H9 (cell line): ENCODE measurements at regions not wholly inside any gene's neighbourhood (a gene's known extent, or its start where the extent isn't known, plus 50 kb on each side); places are given as distances from the start of the nearest gene placed in this dataset.

Experiments
- DNase-seq: peaks from one replicate; pipeline ENCODE4 v3.0.0-alpha.2; 2017
- H2AFZ ChIP-seq: one replicate; pipeline ENCODE4 v1.6.1; 2013; ENCODE audit warnings: mild to moderate bottlenecking, low read length, control low read depth, moderate library complexity
- H2AK5ac ChIP-seq: 2 replicates; pipeline ENCODE4 v1.6.1; 2013; ENCODE audit warnings: low read length, control low read depth, mixed read lengths; ENCODE audit not compliant: insufficient read length
- H2BK120ac ChIP-seq: one replicate; pipeline ENCODE4 v1.6.1; 2013; ENCODE audit warnings: low read depth, mild to moderate bottlenecking, low read length, control low read depth, inconsistent platforms; ENCODE audit not compliant: poor library complexity, severe bottlenecking
- H2BK12ac ChIP-seq: 2 replicates; pipeline ENCODE4 v1.6.1; 2013; ENCODE audit warnings: low read length, control low read depth, mixed read lengths, low read depth; ENCODE audit not compliant: insufficient read length
- H2BK15ac ChIP-seq: 2 replicates; pipeline ENCODE4 v1.6.1; 2013; ENCODE audit warnings: low read depth, low read length, control low read depth
- H2BK20ac ChIP-seq: one replicate; pipeline ENCODE4 v1.6.1; 2013; ENCODE audit warnings: low read depth, mild to moderate bottlenecking, low read length, control low read depth, inconsistent platforms; ENCODE audit not compliant: poor library complexity, severe bottlenecking
- H2BK5ac ChIP-seq: 2 replicates; pipeline ENCODE4 v1.6.1; 2013; ENCODE audit warnings: low read length, control low read depth, mixed read lengths; ENCODE audit not compliant: insufficient read length
- H3K14ac ChIP-seq: 2 replicates; pipeline ENCODE4 v1.6.1; 2013; ENCODE audit warnings: low read length, control low read depth; ENCODE audit not compliant: insufficient read depth
- H3K18ac ChIP-seq: 2 replicates; pipeline ENCODE4 v1.6.1; 2013; ENCODE audit warnings: low read depth, mild to moderate bottlenecking, mixed read lengths, low read length, control low read depth; ENCODE audit not compliant: insufficient read length
- H3K23ac ChIP-seq: 2 replicates; pipeline ENCODE4 v1.6.1; 2013; ENCODE audit warnings: low read length, control low read depth, mixed read lengths, low read depth; ENCODE audit not compliant: insufficient read length
- H3K23me2 ChIP-seq: 2 replicates; pipeline ENCODE4 v1.6.1; 2013; ENCODE audit warnings: low read depth, mild to moderate bottlenecking, mixed read lengths, low read length, control low read depth; ENCODE audit not compliant: insufficient read length, poor library complexity, severe bottlenecking
- H3K27ac ChIP-seq: 2 replicates; pipeline ENCODE4 v1.5.1; 2013; ENCODE audit warnings: low read length, control low read depth, mixed read lengths, low read depth; ENCODE audit not compliant: insufficient read length
- H3K27me3 ChIP-seq: 2 replicates; pipeline ENCODE4 v1.6.1; 2013; ENCODE audit warnings: low read length, control low read depth, inconsistent platforms; ENCODE audit not compliant: insufficient read depth
- H3K4ac ChIP-seq: 2 replicates; pipeline ENCODE4 v1.6.1; 2013; ENCODE audit warnings: low read depth, mild to moderate bottlenecking, control low read depth, inconsistent platforms, low read length, moderate library complexity
- H3K4me1 ChIP-seq: 2 replicates; pipeline ENCODE4 v1.6.1; 2013; ENCODE audit warnings: low read length, control low read depth, inconsistent platforms; ENCODE audit not compliant: insufficient read depth
- H3K4me2 ChIP-seq: 2 replicates; pipeline ENCODE4 v1.6.1; 2013; ENCODE audit warnings: low read length, control low read depth, mixed read lengths; ENCODE audit not compliant: insufficient read length, insufficient read depth
- H3K56ac ChIP-seq: 2 replicates; pipeline ENCODE4 v1.6.1; 2013; ENCODE audit warnings: low read depth, mild to moderate bottlenecking, mixed read lengths, low read length, control low read depth; ENCODE audit not compliant: insufficient read length
- H3K79me1 ChIP-seq: 2 replicates; pipeline ENCODE4 v1.6.1; 2013; ENCODE audit warnings: low read depth, mild to moderate bottlenecking, moderate library complexity, low read length, control low read depth, inconsistent platforms; ENCODE audit not compliant: insufficient read depth, poor library complexity, severe bottlenecking
- H3K79me2 ChIP-seq: 2 replicates; pipeline ENCODE4 v1.6.1; 2013; ENCODE audit warnings: low read length, control low read depth, inconsistent platforms; ENCODE audit not compliant: insufficient read depth
- H3K9ac ChIP-seq: 2 replicates; pipeline ENCODE4 v1.6.1; 2013; ENCODE audit warnings: low read length, control low read depth, mixed read lengths; ENCODE audit not compliant: insufficient read length; ENCODE audit errors: extremely low read depth
- H3K9me3 ChIP-seq: one replicate; pipeline ENCODE4 v1.6.1; 2013; ENCODE audit warnings: low read depth, low read length, inconsistent platforms; ENCODE audit not compliant: control insufficient read depth
- H3T11ph ChIP-seq: one replicate; pipeline ENCODE4 v1.6.1; 2013; ENCODE audit warnings: mild to moderate bottlenecking, low read length, control low read depth, inconsistent platforms
- H4K20me1 ChIP-seq: one replicate; pipeline ENCODE4 v1.6.1; 2013; ENCODE audit not compliant: control insufficient read depth, insufficient read length, insufficient read depth
- H4K5ac ChIP-seq: 2 replicates; pipeline ENCODE4 v1.6.1; 2013; ENCODE audit warnings: low read depth, mild to moderate bottlenecking, mixed read lengths, low read length, control low read depth; ENCODE audit not compliant: insufficient read length
- H4K8ac ChIP-seq: replicated peaks from 2 replicates; pipeline ENCODE4 v1.6.1; 2013; ENCODE audit warnings: low read length, control low read depth, mixed read lengths, low read depth; ENCODE audit not compliant: insufficient read length
- H4K91ac ChIP-seq: 2 replicates; pipeline ENCODE4 v1.6.1; 2013; ENCODE audit warnings: low read depth, mild to moderate bottlenecking, moderate library complexity, mixed read lengths, low read length, control low read depth; ENCODE audit not compliant: insufficient read length
- H3K27ac Mint-ChIP-seq, 3 experiments: 2 replicates in 2 of 3; 3 replicates in 1 of 3; pipeline ENCODE4 v1.8.0; 2020 to 2021; ENCODE audit warnings: mixed read lengths in 3 of 3, mild to moderate bottlenecking in 1 of 3, moderate library complexity in 1 of 3
- H3K27me3 Mint-ChIP-seq: 2 replicates; pipeline ENCODE4 v1.8.0; 2021; ENCODE audit warnings: low read depth, mild to moderate bottlenecking, moderate library complexity, mixed read lengths
- H3K36me3 Mint-ChIP-seq, 3 experiments: 2 replicates in 2 of 3; 3 replicates in 1 of 3; pipeline ENCODE4 v1.8.0; 2020 to 2021; ENCODE audit warnings: low read depth in 3 of 3, mixed read lengths in 3 of 3; ENCODE audit not compliant: insufficient read depth in 1 of 3
- H3K4me1 Mint-ChIP-seq, 2 experiments: 2 replicates each; pipeline ENCODE4 v1.8.0; 2020; ENCODE audit warnings: mixed read lengths in 2 of 2
- H3K4me3 Mint-ChIP-seq, 2 experiments: 2 replicates in 1 of 2; 3 replicates in 1 of 2; pipeline ENCODE4 v1.8.0; 2020 to 2021; ENCODE audit warnings: mild to moderate bottlenecking in 2 of 2, mixed read lengths in 2 of 2, moderate library complexity in 1 of 2
- H3K9me3 Mint-ChIP-seq, 2 experiments: 2 replicates in 1 of 2; 3 replicates in 1 of 2; pipeline ENCODE4 v1.8.0; 2020; ENCODE audit warnings: mild to moderate bottlenecking in 2 of 2, mixed read lengths in 2 of 2, moderate library complexity in 1 of 2
- CTCF ChIP-seq: fragments of 200-600 bp; sonication (generic); conservative IDR thresholded peaks from 3 replicates; pipeline ENCODE4 v1.8.0; 2021; ENCODE audit warnings: antibody characterized with exemption, mild to moderate bottlenecking
- WGBS: extraction: QIAGEN DNeasy Blood & Tissue Kit; methylation state at CpG from one replicate; pipeline ENCODE4 v1.1.7; 2013; ENCODE audit warnings: missing lambda C conversion rate, low lambda C conversion rate, mixed read lengths; ENCODE audit not compliant: insufficient read length; ENCODE audit errors: extremely low coverage; 5-methylcytosine and 5-hydroxymethylcytosine counted together

DNA sequence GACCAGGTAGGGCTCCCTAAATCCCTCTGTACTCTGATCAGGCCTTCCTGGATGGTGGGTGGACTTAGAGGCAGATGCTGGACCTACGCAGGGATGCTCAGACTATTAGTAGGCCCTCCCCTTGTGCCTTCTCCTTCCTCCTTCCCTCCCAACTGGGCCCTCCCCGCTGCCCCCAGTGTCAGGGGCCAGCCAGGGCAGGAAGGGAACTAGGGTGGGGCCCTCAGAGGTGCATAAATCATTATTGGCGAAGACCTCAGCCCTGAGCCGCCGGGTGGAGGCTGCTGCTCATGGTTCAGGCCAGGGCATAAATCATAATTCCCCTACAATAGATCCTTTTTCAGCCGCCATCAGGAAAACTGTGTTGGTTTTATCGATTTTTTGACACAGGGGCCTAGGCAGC, 81.4 kb downstream of the MRM1 start:
- H3K9ac ChIP-seq: no peak overlapping the region
- peaks cover 22% of the 10 kb centered on the region for H3K27me3 Mint-ChIP-seq
- peaks cover 3% of the 10 kb centered on the region; the same call in 1 of the 2 replicates for H3K4me1 ChIP-seq
- no peaks in the 10 kb centered on the region for H3K23me2 ChIP-seq
- no peak overlapping the region for H3K56ac ChIP-seq
- H2BK20ac ChIP-seq: no peak overlapping the region
- H2AFZ ChIP-seq: no peak overlapping the region
- H2AK5ac ChIP-seq: no peak overlapping the region
- no peak overlapping the region for H4K8ac ChIP-seq
- H3K9me3 ChIP-seq: no peaks in the 10 kb centered on the region
- no peak overlapping the region for H3K18ac ChIP-seq
- WGBS: no CpG with 5 or more reads among the region's 7 CpGs
- peaks cover 43 to 65% of the 10 kb centered on the region in 2 experiments for H3K4me1 Mint-ChIP-seq
- no peak overlapping the region for H4K91ac ChIP-seq
- H3K4me2 ChIP-seq: no peak overlapping the region
- H3K36me3 Mint-ChIP-seq: no peaks in the 10 kb centered on the region
- H3K79me1 ChIP-seq: no peaks in the 10 kb centered on the region
- H3K14ac ChIP-seq: no peak overlapping the region
- TF ChIP-seq CTCF: no peak
- no peak overlapping the region for H2BK12ac ChIP-seq
- DNase-seq: no peak
- H4K20me1 ChIP-seq: no peaks in the 10 kb centered on the region
- no peak overlapping the region for H3K27ac Mint-ChIP-seq
- no peak overlapping the region for H3T11ph ChIP-seq
- H3K9me3 Mint-ChIP-seq: no peaks in the 10 kb centered on the region
- no peak overlapping the region for H2BK5ac ChIP-seq
- H3K4me3 Mint-ChIP-seq: no peak overlapping the region; a peak in 1 of 5 replicates
- H4K5ac ChIP-seq: no peak overlapping the region
- no peak overlapping the region for H2BK15ac ChIP-seq
- no peaks in the 10 kb centered on the region for H3K79me2 ChIP-seq
- no peaks in the 10 kb centered on the region for H3K27me3 ChIP-seq
- no peak overlapping the region for H2BK120ac ChIP-seq
- H3K27ac ChIP-seq: no peak overlapping the region
- no peak overlapping the region for H3K4ac ChIP-seq
- H3K23ac ChIP-seq: no peak overlapping the region
